ENCODE measurements at regions not wholly inside any gene's neighbourhood (a gene's known extent, or its start where the extent isn't known, plus 50 kb on each side); places are given as distances from the start of the nearest gene placed in this dataset.
A peak's percentile ranks its signal among the peaks of the same experiment; 100 is the strongest.

DNA sequence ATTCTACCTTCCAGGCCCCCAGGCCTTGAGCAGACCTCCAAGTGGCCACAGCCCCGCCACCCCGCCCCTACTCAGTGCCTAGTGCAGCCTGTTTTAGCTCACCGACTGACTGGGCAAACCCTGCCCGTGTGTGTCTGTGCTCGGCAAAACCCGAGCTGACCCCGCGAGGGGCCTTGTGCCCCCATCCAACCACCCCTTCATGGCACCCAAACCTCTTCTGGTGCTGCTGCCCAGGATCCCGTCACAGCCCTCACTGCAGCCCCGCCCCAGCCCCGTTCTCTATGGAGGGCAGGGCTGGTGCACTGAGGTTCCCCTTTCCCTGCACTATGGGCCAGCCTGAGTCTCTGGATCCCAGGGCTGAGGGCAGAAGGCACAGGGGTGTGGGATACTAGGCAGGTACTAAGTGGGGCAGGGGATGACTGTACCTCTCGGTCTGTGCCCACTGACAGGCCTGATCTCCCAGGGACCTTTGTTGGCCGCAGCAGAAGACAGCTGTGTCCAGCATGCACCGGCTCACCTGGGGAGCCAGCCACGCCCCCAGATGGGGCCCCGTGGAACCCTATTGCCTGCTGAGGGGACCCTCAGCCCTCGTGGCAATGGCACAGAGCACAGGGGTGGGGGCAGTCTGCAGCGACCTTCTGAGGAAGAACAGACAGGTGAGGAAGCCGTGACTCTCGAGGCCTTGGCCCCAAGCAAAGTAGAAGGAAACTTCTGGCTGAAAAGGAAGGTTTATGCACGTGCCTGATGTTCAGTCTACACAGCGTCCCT lies 69.9 kb upstream of the OTOS start:
- TF ChIP-seq, protein P1, sequence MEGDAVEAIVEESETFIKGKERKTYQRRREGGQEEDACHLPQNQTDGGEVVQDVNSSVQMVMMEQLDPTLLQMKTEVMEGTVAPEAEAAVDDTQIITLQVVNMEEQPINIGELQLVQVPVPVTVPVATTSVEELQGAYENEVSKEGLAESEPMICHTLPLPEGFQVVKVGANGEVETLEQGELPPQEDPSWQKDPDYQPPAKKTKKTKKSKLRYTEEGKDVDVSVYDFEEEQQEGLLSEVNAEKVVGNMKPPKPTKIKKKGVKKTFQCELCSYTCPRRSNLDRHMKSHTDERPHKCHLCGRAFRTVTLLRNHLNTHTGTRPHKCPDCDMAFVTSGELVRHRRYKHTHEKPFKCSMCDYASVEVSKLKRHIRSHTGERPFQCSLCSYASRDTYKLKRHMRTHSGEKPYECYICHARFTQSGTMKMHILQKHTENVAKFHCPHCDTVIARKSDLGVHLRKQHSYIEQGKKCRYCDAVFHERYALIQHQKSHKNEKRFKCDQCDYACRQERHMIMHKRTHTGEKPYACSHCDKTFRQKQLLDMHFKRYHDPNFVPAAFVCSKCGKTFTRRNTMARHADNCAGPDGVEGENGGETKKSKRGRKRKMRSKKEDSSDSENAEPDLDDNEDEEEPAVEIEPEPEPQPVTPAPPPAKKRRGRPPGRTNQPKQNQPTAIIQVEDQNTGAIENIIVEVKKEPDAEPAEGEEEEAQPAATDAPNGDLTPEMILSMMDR (IDR thresholded peaks at IDR 0.05) = no peak
- TF ChIP-seq POLR2A (IDR thresholded peaks at IDR 0.05) = no peak
- no peak for ATAC-seq

DNA sequence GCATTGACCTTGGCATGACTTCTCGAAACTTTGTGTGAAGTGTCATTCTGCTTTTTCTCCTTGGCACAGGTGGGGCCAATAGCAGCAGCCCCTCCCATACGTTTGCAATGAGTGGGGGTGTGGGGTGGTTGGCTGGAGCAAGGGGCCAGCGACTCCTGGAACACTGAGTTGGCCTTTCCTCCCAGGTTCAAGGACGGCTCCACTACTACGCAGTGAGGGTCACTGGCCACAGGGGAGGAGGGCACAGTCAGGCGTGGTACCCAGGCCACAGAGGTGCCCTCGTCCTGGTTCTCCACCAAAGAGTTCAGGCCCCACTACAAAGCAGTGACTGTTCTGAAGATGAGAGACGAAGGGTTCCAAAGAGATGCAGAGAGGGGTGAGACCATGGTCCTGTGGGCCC lies 70.6 kb upstream of the OTOS start:
- Histone ChIP-seq H3K4me3 (no peak overlapping the region), H3K9me3 (no peaks in the 10 kb centered on the region), H3K4me1 (no peaks in the 10 kb centered on the region), H3K27me3 (no peaks in the 10 kb centered on the region), H3K27ac (no peak overlapping the region), H3K36me3 (no peaks in the 10 kb centered on the region)
- intact Hi-C loops (cut with DNase I) = no loop called here
- no peak for ATAC-seq
- no peak for TF ChIP-seq POLR2A (IDR thresholded peaks at IDR 0.05)
- TF ChIP-seq, protein P1 (IDR thresholded peaks at IDR 0.05) = no peak
- WGBS (ENCODE audit: insufficient coverage, low coverage, low lambda C conversion rate, missing lambda C conversion rate) = 57% methylated on average over 4 of the region's 8 CpGs
- peak in 1 of 3 donors; percentile 25 for DNase-seq

More for the DNA sequence above, 69.9 kb upstream of the OTOS start:
- Histone ChIP-seq H3K9me3 (no peaks in the 10 kb centered on the region), H3K4me1 (no peaks in the 10 kb centered on the region), H3K36me3 (no peaks in the 10 kb centered on the region), H3K27me3 (no peaks in the 10 kb centered on the region), H3K27ac (no peak overlapping the region), H3K4me3 (no peak overlapping the region)
- intact Hi-C loops (cut with DNase I) = no loop called here
- DNase-seq = peak in 1 of 3 donors; percentile 35
- WGBS (ENCODE audit: insufficient coverage, low coverage, low lambda C conversion rate, missing lambda C conversion rate) = 80% methylated on average over 4 of the region's 22 CpGs

DNA sequence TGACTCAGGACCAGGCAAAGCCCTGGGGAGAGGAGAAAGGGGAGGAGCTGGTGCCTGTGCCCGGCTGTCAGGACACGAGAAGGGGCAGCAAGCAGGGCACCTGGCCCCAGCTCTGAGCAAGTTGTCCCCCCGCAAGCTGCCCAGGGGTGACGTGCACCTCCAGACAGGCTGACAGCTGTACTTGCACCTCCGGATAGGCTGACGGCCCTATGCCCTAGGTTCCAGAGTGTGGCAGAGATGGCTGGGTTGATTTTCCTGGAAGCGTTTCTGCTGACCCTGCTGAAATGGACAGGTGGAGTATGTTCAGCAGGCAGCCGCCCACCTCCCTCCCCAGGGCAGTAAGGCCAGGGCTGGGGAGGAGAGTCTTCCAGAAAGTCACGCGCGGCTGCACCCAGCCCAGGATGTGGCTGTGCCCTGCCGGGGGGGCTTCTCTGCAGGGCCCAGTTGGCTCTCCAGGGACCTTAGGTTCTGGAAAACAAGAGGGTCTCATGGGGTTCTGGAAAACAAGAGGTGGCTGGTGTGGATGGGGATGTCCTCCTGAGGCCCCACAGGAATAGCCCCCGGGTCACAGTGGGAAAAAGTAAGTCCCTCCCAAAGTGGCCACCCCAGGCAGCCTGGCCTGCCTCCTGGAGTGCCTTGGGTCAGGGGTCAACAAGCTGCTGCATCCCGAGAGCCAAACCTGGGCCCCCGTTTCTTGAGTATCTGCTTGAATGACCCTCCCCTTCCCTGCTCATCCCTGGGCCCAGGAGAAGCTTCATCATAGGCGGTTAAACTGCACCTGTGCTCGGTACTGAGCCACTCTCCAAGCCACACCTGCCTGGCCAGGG lies 71.4 kb upstream of the OTOS start:
- Histone ChIP-seq H3K27me3 (no peaks in the 10 kb centered on the region), H3K27ac (no peak overlapping the region), H3K36me3 (no peaks in the 10 kb centered on the region), H3K9me3 (no peaks in the 10 kb centered on the region), H3K4me3 (no peak overlapping the region), H3K4me1 (no peaks in the 10 kb centered on the region)
- no peak for ATAC-seq
- TF ChIP-seq POLR2A (IDR thresholded peaks at IDR 0.05) = no peak
- TF ChIP-seq, protein P1 (IDR thresholded peaks at IDR 0.05) = no peak
- intact Hi-C loops (cut with DNase I) = no loop called here
- peak in 1 of 3 donors; percentile 33 for DNase-seq
- WGBS (ENCODE audit: insufficient coverage, low coverage, low lambda C conversion rate, missing lambda C conversion rate) = 48% methylated on average over 2 of the region's 17 CpGs

DNA sequence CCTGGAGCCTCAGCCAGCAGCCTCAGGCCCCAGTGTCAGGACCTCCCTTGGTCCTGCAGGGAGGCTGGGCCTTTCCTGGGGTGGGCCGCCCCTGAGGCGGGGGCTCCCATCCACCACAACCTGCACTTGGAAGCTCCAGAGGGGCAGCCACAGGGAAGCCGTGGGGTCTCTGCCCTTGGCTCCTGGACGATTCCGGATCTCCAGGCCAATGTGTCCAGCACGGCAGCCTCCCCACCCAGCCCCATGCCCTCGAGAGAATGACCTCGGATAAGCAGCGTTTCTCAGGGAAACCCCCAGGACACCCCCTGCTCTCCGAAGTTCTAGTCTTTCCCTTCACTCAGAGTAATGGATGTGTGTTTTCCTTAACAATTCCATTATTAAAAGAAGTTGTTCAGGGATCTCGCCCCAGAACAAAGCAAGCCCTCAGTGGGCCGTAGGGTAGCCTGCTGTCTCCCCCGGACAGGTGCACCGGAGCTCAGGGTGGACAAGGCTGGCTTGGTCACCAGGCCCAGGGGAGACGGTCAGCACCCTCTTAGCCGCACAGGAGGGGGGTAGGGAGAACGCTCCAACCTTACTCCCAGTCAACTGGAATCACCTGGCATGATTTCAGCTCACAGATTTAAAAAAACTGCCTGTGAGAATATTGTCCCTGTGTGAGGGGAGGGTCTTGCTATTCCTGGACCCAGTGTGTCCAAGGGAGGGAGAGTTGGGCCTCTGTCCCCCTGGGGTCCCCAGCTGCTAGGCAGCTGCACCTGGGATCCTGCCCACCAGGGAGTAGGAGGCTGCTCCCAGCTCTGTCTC lies 72.2 kb upstream of the OTOS start:
- ATAC-seq = no peak
- no peaks in the 10 kb centered on the region for H3K27me3 ChIP-seq
- H3K4me1 ChIP-seq = no peaks in the 10 kb centered on the region
- no peak overlapping the region for H3K27ac ChIP-seq
- intact Hi-C loops (cut with DNase I) = no loop called here
- H3K4me3 ChIP-seq = no peak overlapping the region
- no peak for TF ChIP-seq POLR2A (IDR thresholded peaks at IDR 0.05)
- TF ChIP-seq, protein P1 (IDR thresholded peaks at IDR 0.05) = no peak
- DNase-seq = peak in 2 of 3 donors; percentile 30 to 38
- H3K36me3 ChIP-seq = no peaks in the 10 kb centered on the region
- no peaks in the 10 kb centered on the region for H3K9me3 ChIP-seq
- 90% methylated on average over 9 of the region's 17 CpGs for WGBS (ENCODE audit: insufficient coverage, low coverage, low lambda C conversion rate, missing lambda C conversion rate)

Measured in right lobe of liver (tissue), 6 donors.